Stimulated activated CD4-positive, alpha-beta T cell treated with anti-CD3 and anti-CD28 coated beads, TNF-alpha, amount 100 ng/mL, for 1 hour (primary cell): ENCODE measurements at regions not wholly inside any gene's neighbourhood (a gene's known extent, or its start where the extent isn't known, plus 50 kb on each side); places are given as distances from the start of the nearest gene placed in this dataset.

ENCODE experiments used
- DNase-seq, 3 donors: peaks; one replicate each; pipeline ENCODE4 v3.0.0-alpha.2; 2020; ENCODE audit warnings: low read depth in 3 of 3, low spot score in 1 of 3

GRCh38 chr18:78548261-78549058 is 431.2 kb upstream of the SALL3 start:
- no peak for DNase-seq

GRCh38 chr18:78549971-78550370 is 429.6 kb upstream of the SALL3 start:
- no peak for DNase-seq

GRCh38 chr18:78554944-78555608 is 424.5 kb upstream of the SALL3 start:
- no peak for DNase-seq

GRCh38 chr18:78557371-78557770 is 422.2 kb upstream of the SALL3 start:
- DNase-seq, result no peak

- no peak for DNase-seq
These were observed 421.4 kb upstream of the SALL3 start for GRCh38 chr18:78558101-78558810.

GRCh38 chr18:78558948-78559347 is 420.7 kb upstream of the SALL3 start:
- DNase-seq, result no peak

GRCh38 chr18:78559584-78559983 is 420.0 kb upstream of the SALL3 start:
- no peak for DNase-seq

- DNase-seq, result no peak
These were observed 417.7 kb upstream of the SALL3 start for GRCh38 chr18:78561757-78562510.

- DNase-seq, result no peak
These were observed 417.1 kb upstream of the SALL3 start for GRCh38 chr18:78562531-78562961.

GRCh38 chr18:78563110-78563509 is 416.5 kb upstream of the SALL3 start:
- no peak for DNase-seq

GRCh38 chr18:78564030-78564429 is 415.6 kb upstream of the SALL3 start:
- DNase-seq, result no peak

GRCh38 chr18:78564518-78564917 is 415.1 kb upstream of the SALL3 start:
- no peak for DNase-seq

- DNase-seq, result no peak
These were observed 414.4 kb upstream of the SALL3 start for GRCh38 chr18:78565240-78565639.

GRCh38 chr18:78566065-78566464 is 413.6 kb upstream of the SALL3 start:
- DNase-seq, result no peak

- DNase-seq, result no peak
These were observed 412.9 kb upstream of the SALL3 start for GRCh38 chr18:78566720-78567119.

GRCh38 chr18:78571063-78571785 is 408.4 kb upstream of the SALL3 start:
- no peak for DNase-seq

GRCh38 chr18:78571831-78572347 is 407.7 kb upstream of the SALL3 start:
- DNase-seq, result no peak

GRCh38 chr18:78573773-78574172 is 405.8 kb upstream of the SALL3 start:
- DNase-seq, result no peak

GRCh38 chr18:78576967-78577366 is 402.7 kb upstream of the SALL3 start:
- DNase-seq, result no peak

- no peak for DNase-seq
These were observed 400.2 kb upstream of the SALL3 start for GRCh38 chr18:78579449-78579848.
